ENCODE measurements at regions not wholly inside any gene's neighbourhood (a gene's known extent, or its start where the extent isn't known, plus 50 kb on each side); places are given as distances from the start of the nearest gene placed in this dataset.

DNA sequence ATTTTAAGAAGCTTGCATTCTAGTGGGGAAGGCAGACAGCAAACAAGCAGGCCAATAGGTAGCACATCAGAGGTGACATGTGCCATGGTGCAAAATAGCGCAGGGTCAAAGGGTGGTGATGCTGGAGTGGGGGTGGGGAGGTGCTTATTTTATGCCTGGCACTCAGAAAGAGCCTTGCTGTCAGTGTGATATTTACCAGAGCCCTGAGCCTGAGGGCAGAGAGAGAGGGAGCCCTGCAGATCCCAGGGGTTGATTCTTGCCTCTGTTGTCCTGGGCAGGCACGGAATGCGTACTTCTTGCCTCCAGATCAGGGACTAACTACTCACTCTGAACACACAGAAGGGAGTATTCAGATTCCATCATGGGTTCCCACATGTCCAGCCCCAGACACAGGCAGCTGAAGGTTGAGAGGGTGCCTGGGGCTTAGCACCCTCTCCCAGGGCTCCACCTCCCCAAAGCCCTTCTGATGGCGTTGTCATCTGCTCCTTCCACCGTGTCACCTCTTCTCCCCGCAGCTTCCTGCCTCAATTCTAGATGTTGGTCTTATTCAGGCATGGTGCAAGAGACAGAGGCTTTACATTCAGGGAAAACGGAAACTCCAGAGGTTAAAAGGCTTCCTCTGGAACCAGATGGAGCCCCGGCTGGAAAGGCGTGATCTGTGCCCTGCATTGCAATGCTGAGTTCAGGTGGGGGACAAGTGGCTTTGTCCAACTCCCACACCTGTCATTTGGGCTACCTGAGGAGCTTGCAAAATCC lies 252.3 kb downstream of the HAUS1 start:
- DNase-seq (ENCODE audit: low read depth in 1 of 2, low spot score in 1 of 2) = no peak
- no peak for TF ChIP-seq JUND (IDR thresholded peaks at IDR 0.05; ENCODE audit: low read depth)

GRCh38 chr18:46360102-46360699 lies 256.0 kb downstream of the HAUS1 start:
- DNase-seq (ENCODE audit: low read depth in 1 of 2, low spot score in 1 of 2) = no peak
- in situ Hi-C loops (cut with HindIII; ENCODE audit: low pct_unique_long_range_greater_than_20kb, low sequenced_read_pairs) = no loop called here
- TF ChIP-seq JUND (IDR thresholded peaks at IDR 0.05; ENCODE audit: low read depth) = no peak

More for the DNA sequence above, 252.3 kb downstream of the HAUS1 start:
- in situ Hi-C loops (cut with HindIII; ENCODE audit: low pct_unique_long_range_greater_than_20kb, low sequenced_read_pairs) = no loop called here

- DNase-seq (ENCODE audit: low read depth in 1 of 2, low spot score in 1 of 2) = no peak
- in situ Hi-C loops (cut with HindIII; ENCODE audit: low pct_unique_long_range_greater_than_20kb, low sequenced_read_pairs) = no loop called here
Observed at GRCh38 chr18:46360866-46361265, 256.7 kb downstream of the HAUS1 start.

DNA sequence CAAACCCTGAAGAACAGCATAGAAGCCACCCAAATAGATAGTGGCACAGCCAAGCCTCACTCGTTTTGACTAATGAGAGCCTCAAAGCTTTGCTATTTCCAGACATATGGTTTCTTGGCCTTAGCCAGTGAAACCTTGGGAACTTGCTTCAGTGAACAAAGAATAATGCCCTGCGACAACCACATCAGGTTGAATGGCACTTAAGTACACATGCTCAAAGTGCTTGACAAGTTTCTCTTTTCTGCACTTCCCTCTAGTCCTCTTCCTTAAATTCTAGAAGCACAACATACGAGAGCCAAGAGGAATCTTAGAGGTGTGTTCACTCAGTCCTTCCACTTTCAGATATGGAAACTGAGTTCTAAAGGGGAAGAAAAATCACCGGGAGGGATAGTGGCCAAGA lies 258.3 kb downstream of the HAUS1 start:
- no peak for TF ChIP-seq JUND (IDR thresholded peaks at IDR 0.05; ENCODE audit: low read depth)
- in situ Hi-C loops (cut with HindIII; ENCODE audit: low pct_unique_long_range_greater_than_20kb, low sequenced_read_pairs) = no loop called here
- DNase-seq (ENCODE audit: low read depth in 1 of 2, low spot score in 1 of 2) = no peak

More at GRCh38 chr18:46360866-46361265, 256.7 kb downstream of the HAUS1 start:
- TF ChIP-seq JUND (IDR thresholded peaks at IDR 0.05; ENCODE audit: low read depth) = no peak

- TF ChIP-seq JUND (IDR thresholded peaks at IDR 0.05; ENCODE audit: low read depth) = no peak
- in situ Hi-C loops (cut with HindIII; ENCODE audit: low pct_unique_long_range_greater_than_20kb, low sequenced_read_pairs) = no loop called here
Observed at GRCh38 chr18:46364048-46364447, 259.9 kb downstream of the HAUS1 start.

DNA sequence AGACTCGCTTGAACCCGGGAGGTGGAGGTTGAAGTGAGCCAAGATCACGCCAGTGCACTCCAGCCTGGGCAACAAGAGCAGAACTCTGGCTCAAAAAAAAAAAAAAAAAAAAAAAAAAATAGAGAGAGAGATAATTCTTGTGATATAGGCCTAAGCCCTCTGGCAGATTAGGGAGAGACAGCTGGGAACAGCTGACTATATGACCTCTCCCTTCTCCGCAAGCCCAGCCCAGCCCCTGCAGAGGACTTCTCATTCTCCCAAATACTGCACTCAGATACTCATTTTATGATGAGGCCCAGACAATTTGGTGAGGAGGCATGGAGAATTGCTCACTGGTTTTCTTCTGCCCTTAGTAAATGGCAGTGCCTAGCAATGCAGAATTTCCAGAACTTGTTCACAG lies 262.0 kb downstream of the HAUS1 start:
- in situ Hi-C loops (cut with HindIII; ENCODE audit: low pct_unique_long_range_greater_than_20kb, low sequenced_read_pairs) = no loop called here
- TF ChIP-seq JUND (IDR thresholded peaks at IDR 0.05; ENCODE audit: low read depth) = no peak
- DNase-seq (ENCODE audit: low read depth in 1 of 2, low spot score in 1 of 2) = no peak

More at GRCh38 chr18:46364048-46364447, 259.9 kb downstream of the HAUS1 start:
- no peak for DNase-seq (ENCODE audit: low read depth in 1 of 2, low spot score in 1 of 2)

GRCh38 chr18:46366751-46367376 lies 262.7 kb downstream of the HAUS1 start:
- in situ Hi-C loops (cut with HindIII; ENCODE audit: low pct_unique_long_range_greater_than_20kb, low sequenced_read_pairs) = no loop called here
- TF ChIP-seq JUND (IDR thresholded peaks at IDR 0.05; ENCODE audit: low read depth) = no peak
- DNase-seq (ENCODE audit: low read depth in 1 of 2, low spot score in 1 of 2) = no peak

DNA sequence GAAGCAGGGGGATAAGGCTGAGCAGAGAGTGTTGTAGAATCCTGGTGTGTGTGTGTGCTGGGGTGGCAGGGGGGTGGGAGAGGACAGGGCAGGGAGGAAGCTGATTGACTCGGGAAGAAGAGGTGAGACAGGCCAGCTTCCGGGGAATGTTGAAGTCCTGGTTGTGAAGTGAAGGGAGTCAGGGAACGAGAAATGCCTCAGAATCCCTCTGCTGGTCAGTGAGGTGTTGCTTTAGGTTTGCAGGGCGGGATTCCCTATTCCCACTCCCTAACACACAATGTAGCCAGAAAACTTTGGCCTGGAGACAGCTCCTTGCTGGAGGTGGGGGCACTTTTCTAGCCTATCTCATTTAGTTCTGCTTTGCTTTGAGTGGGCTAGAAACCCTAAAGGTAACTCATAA lies 265.1 kb downstream of the HAUS1 start:
- no peak for TF ChIP-seq JUND (IDR thresholded peaks at IDR 0.05; ENCODE audit: low read depth)
- no peak for DNase-seq (ENCODE audit: low read depth in 1 of 2, low spot score in 1 of 2)
- in situ Hi-C loops (cut with HindIII; ENCODE audit: low pct_unique_long_range_greater_than_20kb, low sequenced_read_pairs) = no loop called here

- in situ Hi-C loops (cut with HindIII; ENCODE audit: low pct_unique_long_range_greater_than_20kb, low sequenced_read_pairs) = no loop called here
- no peak for TF ChIP-seq JUND (IDR thresholded peaks at IDR 0.05; ENCODE audit: low read depth)
- DNase-seq (ENCODE audit: low read depth in 1 of 2, low spot score in 1 of 2) = no peak
Observed at GRCh38 chr18:46370898-46371297, 266.7 kb downstream of the HAUS1 start.

DNA sequence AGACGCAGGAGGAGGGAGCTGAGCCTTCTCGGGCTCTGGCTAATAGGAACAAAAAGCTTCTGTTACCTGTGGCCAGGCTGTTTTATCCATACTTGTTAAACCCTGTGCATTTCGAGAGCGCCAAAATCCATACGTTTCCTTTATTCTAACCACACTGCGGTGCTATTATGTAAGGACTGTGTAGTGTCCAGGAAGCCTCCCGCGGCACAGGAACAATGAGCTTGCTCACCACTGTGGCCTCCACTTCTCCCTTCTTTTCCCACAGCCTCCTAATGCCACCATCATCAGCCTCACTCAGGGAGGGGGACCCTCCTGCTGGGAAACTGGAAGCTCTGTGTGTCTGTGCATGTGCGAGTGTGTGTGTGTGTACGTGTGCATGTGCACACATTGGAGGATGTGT lies 268.5 kb downstream of the HAUS1 start:
- in situ Hi-C loops (cut with HindIII; ENCODE audit: low pct_unique_long_range_greater_than_20kb, low sequenced_read_pairs) = no loop called here
- no peak for TF ChIP-seq JUND (IDR thresholded peaks at IDR 0.05; ENCODE audit: low read depth)
- DNase-seq (ENCODE audit: low read depth in 1 of 2, low spot score in 1 of 2) = no peak

DNA sequence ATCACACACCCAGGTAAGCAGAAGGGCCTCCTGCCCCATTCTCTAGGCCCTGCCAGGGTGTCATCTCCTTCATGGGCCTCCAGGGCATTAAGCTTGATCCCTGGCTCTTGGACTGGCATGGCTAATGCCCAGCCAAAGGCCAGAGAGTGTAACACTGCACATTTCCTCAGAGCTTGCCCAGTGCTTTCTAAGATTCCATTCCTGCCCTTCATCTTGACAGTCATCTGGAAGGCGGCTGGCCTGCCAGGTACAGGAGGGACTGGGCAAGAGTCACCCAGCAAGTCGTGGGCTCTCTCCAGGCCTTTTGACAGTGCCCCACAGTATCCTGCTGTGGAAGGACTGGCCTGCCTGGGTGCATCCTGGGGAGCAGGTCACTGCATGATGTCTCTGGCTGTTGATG lies 268.9 kb downstream of the HAUS1 start:
- DNase-seq (ENCODE audit: low read depth in 1 of 2, low spot score in 1 of 2) = no peak
- no peak for TF ChIP-seq JUND (IDR thresholded peaks at IDR 0.05; ENCODE audit: low read depth)
- in situ Hi-C loops (cut with HindIII; ENCODE audit: low pct_unique_long_range_greater_than_20kb, low sequenced_read_pairs) = no loop called here

DNA sequence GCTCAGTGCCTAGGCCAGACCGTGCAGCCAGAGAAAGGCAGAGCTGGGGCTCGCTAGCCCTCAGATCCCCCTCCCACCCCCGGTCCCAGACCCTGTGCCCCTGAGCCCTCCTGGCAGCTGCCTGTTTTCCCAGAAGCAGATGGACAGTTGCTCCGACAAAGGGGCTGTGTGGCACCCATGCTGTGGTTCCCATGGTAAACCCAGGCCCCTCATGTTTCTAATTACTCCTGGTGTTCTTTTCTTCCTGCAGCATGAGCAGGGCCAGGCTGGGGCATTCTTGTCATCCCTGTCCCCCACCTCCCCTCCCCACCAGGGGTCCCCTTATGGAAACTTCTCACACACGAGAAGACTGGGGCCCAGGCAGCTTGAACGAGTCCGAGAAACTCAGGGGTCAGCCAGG lies 269.6 kb downstream of the HAUS1 start:
- in situ Hi-C loops (cut with HindIII; ENCODE audit: low pct_unique_long_range_greater_than_20kb, low sequenced_read_pairs) = no loop called here
- no peak for DNase-seq (ENCODE audit: low read depth in 1 of 2, low spot score in 1 of 2)
- TF ChIP-seq JUND (IDR thresholded peaks at IDR 0.05; ENCODE audit: low read depth) = no peak

- in situ Hi-C loops (cut with HindIII; ENCODE audit: low pct_unique_long_range_greater_than_20kb, low sequenced_read_pairs) = no loop called here
- TF ChIP-seq JUND (IDR thresholded peaks at IDR 0.05; ENCODE audit: low read depth) = no peak
- peak; percentile 5 to 74 for DNase-seq (ENCODE audit: low read depth in 1 of 2, low spot score in 1 of 2)
Observed at GRCh38 chr18:46374850-46375249, 270.7 kb downstream of the HAUS1 start.

Measured in T47D (cell line).